Neural cell (in vitro differentiated cells): ENCODE measurements at regions not wholly inside any gene's neighbourhood (a gene's known extent, or its start where the extent isn't known, plus 50 kb on each side); places are given as distances from the start of the nearest gene placed in this dataset.

ENCODE experiments used
- H2AFZ ChIP-seq: fragments of 200-600, 300-800 bp; sonication (generic), shearing (Covaris generic); 2 replicates; pipeline ENCODE4 v1.6.0; 2014; ENCODE audit warnings: low read depth, mild to moderate bottlenecking, antibody characterized with exemption, low read length, moderate library complexity
- H3F3A ChIP-seq: fragments of 200-600 bp; shearing (Covaris generic); 2 replicates; pipeline ENCODE4 v1.6.1; 2016; ENCODE audit warnings: mild to moderate bottlenecking, moderate library complexity, mixed read lengths, antibody characterized with exemption, low read length; ENCODE audit not compliant: insufficient read depth, poor library complexity, severe bottlenecking
- H3K27ac ChIP-seq: fragments of 200-600, 300-800 bp; sonication (generic), shearing (Covaris generic); 2 replicates; pipeline ENCODE4 v1.5.1; 2014; ENCODE audit warnings: mild to moderate bottlenecking, low read length, moderate library complexity
- H3K27me3 ChIP-seq: fragments of 300-800, 200-600 bp; sonication (generic), shearing (Covaris generic); 2 replicates; pipeline ENCODE4 v1.6.0; 2014; ENCODE audit warnings: mild to moderate bottlenecking, low read depth, low read length, moderate library complexity; ENCODE audit not compliant: insufficient read depth
- H3K36me3 ChIP-seq: fragments of 300-800, 200-600 bp; sonication (generic), shearing (Covaris generic); 2 replicates; pipeline ENCODE4 v1.5.1; 2014; ENCODE audit warnings: mild to moderate bottlenecking, antibody characterized with exemption, low read length, moderate library complexity; ENCODE audit not compliant: insufficient read depth
- H3K4me2 ChIP-seq: fragments of 300-800, 200-600 bp; sonication (generic), shearing (Covaris generic); 2 replicates; pipeline ENCODE4 v1.6.0; 2014; ENCODE audit warnings: mild to moderate bottlenecking, low read length
- H3K4me3 ChIP-seq: fragments of 300-800, 200-600 bp; sonication (generic), shearing (Covaris generic); 2 replicates; pipeline ENCODE4 v1.5.1; 2014; ENCODE audit warnings: mild to moderate bottlenecking, low read length, moderate library complexity
- H3K79me2 ChIP-seq: fragments of 200-600 bp; shearing (Covaris generic); replicated peaks from 2 replicates; pipeline ENCODE4 v1.6.0; 2014; ENCODE audit warnings: mild to moderate bottlenecking, low read length, moderate library complexity; ENCODE audit not compliant: insufficient read depth
- H3K9ac ChIP-seq: fragments of 300-800, 200-600 bp; sonication (generic), shearing (Covaris generic); 2 replicates; pipeline ENCODE4 v1.6.1; 2016; ENCODE audit warnings: mild to moderate bottlenecking, low read length, mixed read lengths
- H3K9me2 ChIP-seq: fragments of 200-600 bp; shearing (Covaris generic); 2 replicates; pipeline ENCODE4 v1.6.1; 2016; ENCODE audit warnings: mild to moderate bottlenecking, low read length, mixed read lengths; ENCODE audit not compliant: insufficient read depth
- H3K9me3 ChIP-seq: fragments of 200-600, 300-800 bp; sonication (generic), shearing (Covaris generic); 2 replicates; pipeline ENCODE4 v1.6.1; 2016; ENCODE audit warnings: mild to moderate bottlenecking, mixed run types, low read length, moderate library complexity, mixed read lengths
- H4K20me1 ChIP-seq: fragments of 200-600 bp; shearing (Covaris generic); 2 replicates; pipeline ENCODE4 v1.6.1; 2016; ENCODE audit warnings: mild to moderate bottlenecking, mixed run types; ENCODE audit not compliant: insufficient read depth
- EP300 ChIP-seq: fragments of 450-650 bp; conservative IDR thresholded peaks from 2 replicates; pipeline ENCODE4 v1.6.1; 2014; ENCODE audit warnings: antibody characterized with exemption, mild to moderate bottlenecking, moderate library complexity; ENCODE audit not compliant: poor library complexity, severe bottlenecking
- EZH2 ChIP-seq: fragments of 200-600, 300-800 bp; shearing (Covaris generic), sonication (generic); IDR thresholded peaks from 2 replicates; pipeline ENCODE4 v1.6.1; 2014; ENCODE audit warnings: antibody characterized with exemption, low read length, borderline replicate concordance, mild to moderate bottlenecking; ENCODE audit not compliant: insufficient read depth, poor library complexity, severe bottlenecking
- MXI1 ChIP-seq: fragments of 450-650 bp; conservative IDR thresholded peaks from 2 replicates; pipeline ENCODE4 v1.6.1; 2014; ENCODE audit warnings: antibody characterized with exemption, mild to moderate bottlenecking; ENCODE audit not compliant: poor library complexity, severe bottlenecking
- POLR2AphosphoS5 ChIP-seq: IDR thresholded peaks from 2 replicates; pipeline ENCODE4 v1.6.1; 2012
- RAD21 ChIP-seq: fragments of 450-650 bp; conservative IDR thresholded peaks from 2 replicates; pipeline ENCODE4 v1.6.1; 2014; ENCODE audit warnings: antibody characterized with exemption, mild to moderate bottlenecking, moderate library complexity
- SMC3 ChIP-seq: fragments of 450-650 bp; conservative IDR thresholded peaks from 2 replicates; pipeline ENCODE4 v1.6.1; 2014; ENCODE audit warnings: antibody characterized with exemption, mild to moderate bottlenecking, moderate library complexity; ENCODE audit not compliant: poor library complexity
- TAF1 ChIP-seq: IDR thresholded peaks from 2 replicates; pipeline ENCODE4 v1.6.1; 2012; ENCODE audit warnings: low read depth
- TF ChIP-seq, protein P1 (sequence below): IDR thresholded peaks from 2 replicates; pipeline ENCODE4 v1.6.1; 2012; ENCODE audit warnings: borderline replicate concordance
- TF ChIP-seq, protein P2 (sequence below): fragments of 450-650 bp; IDR thresholded peaks from 2 replicates; pipeline ENCODE4 v1.5.1; 2014; ENCODE audit warnings: antibody characterized with exemption, mild to moderate bottlenecking, moderate library complexity; ENCODE audit not compliant: poor library complexity, severe bottlenecking

DNA sequence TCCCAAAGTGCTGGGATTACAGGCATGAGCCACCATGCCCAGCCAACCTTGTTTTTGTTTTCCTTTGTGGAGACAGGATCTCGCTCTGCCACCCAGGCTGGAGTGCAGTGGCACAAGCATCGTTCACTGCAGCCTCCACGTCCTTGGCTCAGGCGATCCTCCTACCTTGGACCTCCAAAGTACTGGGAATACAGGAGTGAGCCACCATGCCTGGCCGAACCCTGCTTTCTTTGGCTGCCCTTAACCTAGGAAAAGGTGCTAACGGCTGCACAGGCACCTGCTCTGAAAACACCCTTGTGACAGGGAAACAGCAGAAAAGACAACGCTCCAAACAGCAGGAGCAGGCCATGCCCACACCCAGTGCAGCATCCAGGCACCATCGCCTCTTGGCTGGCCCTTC lies 71.9 kb downstream of the OAT start:
- TF ChIP-seq SMC3 (no peak), RAD21 (no peak), TAF1 (no peak), EZH2 (no peak), MXI1 (no peak), POLR2AphosphoS5 (no peak), EP300 (no peak)
- TF ChIP-seq, protein P1, sequence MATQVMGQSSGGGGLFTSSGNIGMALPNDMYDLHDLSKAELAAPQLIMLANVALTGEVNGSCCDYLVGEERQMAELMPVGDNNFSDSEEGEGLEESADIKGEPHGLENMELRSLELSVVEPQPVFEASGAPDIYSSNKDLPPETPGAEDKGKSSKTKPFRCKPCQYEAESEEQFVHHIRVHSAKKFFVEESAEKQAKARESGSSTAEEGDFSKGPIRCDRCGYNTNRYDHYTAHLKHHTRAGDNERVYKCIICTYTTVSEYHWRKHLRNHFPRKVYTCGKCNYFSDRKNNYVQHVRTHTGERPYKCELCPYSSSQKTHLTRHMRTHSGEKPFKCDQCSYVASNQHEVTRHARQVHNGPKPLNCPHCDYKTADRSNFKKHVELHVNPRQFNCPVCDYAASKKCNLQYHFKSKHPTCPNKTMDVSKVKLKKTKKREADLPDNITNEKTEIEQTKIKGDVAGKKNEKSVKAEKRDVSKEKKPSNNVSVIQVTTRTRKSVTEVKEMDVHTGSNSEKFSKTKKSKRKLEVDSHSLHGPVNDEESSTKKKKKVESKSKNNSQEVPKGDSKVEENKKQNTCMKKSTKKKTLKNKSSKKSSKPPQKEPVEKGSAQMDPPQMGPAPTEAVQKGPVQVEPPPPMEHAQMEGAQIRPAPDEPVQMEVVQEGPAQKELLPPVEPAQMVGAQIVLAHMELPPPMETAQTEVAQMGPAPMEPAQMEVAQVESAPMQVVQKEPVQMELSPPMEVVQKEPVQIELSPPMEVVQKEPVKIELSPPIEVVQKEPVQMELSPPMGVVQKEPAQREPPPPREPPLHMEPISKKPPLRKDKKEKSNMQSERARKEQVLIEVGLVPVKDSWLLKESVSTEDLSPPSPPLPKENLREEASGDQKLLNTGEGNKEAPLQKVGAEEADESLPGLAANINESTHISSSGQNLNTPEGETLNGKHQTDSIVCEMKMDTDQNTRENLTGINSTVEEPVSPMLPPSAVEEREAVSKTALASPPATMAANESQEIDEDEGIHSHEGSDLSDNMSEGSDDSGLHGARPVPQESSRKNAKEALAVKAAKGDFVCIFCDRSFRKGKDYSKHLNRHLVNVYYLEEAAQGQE, result no peak
- TF ChIP-seq, protein P2, sequence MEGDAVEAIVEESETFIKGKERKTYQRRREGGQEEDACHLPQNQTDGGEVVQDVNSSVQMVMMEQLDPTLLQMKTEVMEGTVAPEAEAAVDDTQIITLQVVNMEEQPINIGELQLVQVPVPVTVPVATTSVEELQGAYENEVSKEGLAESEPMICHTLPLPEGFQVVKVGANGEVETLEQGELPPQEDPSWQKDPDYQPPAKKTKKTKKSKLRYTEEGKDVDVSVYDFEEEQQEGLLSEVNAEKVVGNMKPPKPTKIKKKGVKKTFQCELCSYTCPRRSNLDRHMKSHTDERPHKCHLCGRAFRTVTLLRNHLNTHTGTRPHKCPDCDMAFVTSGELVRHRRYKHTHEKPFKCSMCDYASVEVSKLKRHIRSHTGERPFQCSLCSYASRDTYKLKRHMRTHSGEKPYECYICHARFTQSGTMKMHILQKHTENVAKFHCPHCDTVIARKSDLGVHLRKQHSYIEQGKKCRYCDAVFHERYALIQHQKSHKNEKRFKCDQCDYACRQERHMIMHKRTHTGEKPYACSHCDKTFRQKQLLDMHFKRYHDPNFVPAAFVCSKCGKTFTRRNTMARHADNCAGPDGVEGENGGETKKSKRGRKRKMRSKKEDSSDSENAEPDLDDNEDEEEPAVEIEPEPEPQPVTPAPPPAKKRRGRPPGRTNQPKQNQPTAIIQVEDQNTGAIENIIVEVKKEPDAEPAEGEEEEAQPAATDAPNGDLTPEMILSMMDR, result no peak
- Histone ChIP-seq H3K27ac (no peak overlapping the region), H3K9me2 (no peaks in the 10 kb centered on the region), H3F3A (no peaks in the 10 kb centered on the region), H3K4me3 (no peak overlapping the region), H3K9me3 (no peaks in the 10 kb centered on the region), H3K9ac (no peak overlapping the region), H3K4me2 (no peak overlapping the region), H4K20me1 (no peaks in the 10 kb centered on the region), H3K27me3 (no peaks in the 10 kb centered on the region), H3K36me3 (no peaks in the 10 kb centered on the region), H3K79me2 (no peaks in the 10 kb centered on the region), H2AFZ (no peak overlapping the region)

DNA sequence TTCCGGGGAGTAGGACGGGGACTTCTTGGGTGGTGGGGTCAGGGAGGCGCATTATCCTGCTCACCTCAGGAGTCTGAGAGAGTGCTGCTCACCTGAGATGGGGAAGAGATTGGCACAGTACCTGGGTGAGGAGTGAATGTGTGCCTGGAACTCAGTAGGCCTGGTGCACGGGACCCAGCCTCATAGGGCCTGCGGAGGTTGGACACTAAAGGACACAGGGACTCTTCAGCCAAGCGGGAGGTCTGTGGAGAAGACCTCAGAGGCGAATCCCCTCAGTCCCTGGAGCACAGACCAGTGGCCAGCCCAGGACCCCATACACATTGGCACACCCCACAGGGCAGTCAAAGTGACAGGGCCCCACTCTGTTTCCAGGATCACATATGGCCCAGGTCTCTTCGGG lies 73.2 kb downstream of the OAT start:
- H3K27me3 ChIP-seq, result no peaks in the 10 kb centered on the region
- no peak overlapping the region for H3K9ac ChIP-seq
- H3K9me2 ChIP-seq, result no peaks in the 10 kb centered on the region
- TF ChIP-seq, protein P2, result no peak
- no peak for TF ChIP-seq MXI1
- TF ChIP-seq RAD21, result no peak
- TF ChIP-seq, protein P1, result no peak
- no peak for TF ChIP-seq POLR2AphosphoS5
- no peak for TF ChIP-seq TAF1
- TF ChIP-seq EZH2, result no peak
- no peak for TF ChIP-seq SMC3
- TF ChIP-seq EP300, result no peak
- no peak overlapping the region for H2AFZ ChIP-seq
- H3K36me3 ChIP-seq, result no peaks in the 10 kb centered on the region
- H3K27ac ChIP-seq, result no peak overlapping the region
- no peaks in the 10 kb centered on the region for H3K79me2 ChIP-seq
- H3K4me3 ChIP-seq, result no peak overlapping the region
- no peaks in the 10 kb centered on the region for H3K9me3 ChIP-seq
- H4K20me1 ChIP-seq, result no peaks in the 10 kb centered on the region
- H3F3A ChIP-seq, result no peaks in the 10 kb centered on the region
- no peak overlapping the region for H3K4me2 ChIP-seq
